OCI-LY7 (cell line): ENCODE measurements at regions not wholly inside any gene's neighbourhood (a gene's known extent, or its start where the extent isn't known, plus 50 kb on each side); places are given as distances from the start of the nearest gene placed in this dataset.

ENCODE experiments used
- EZH2phosphoT487 ChIP-seq: fragments of 200-600 bp; sonication (generic); IDR thresholded peaks from 2 replicates; pipeline ENCODE4 v1.6.1; 2018; ENCODE audit warnings: low read depth, borderline replicate concordance, mild to moderate bottlenecking, mixed run types, antibody characterized with exemption, low read length, moderate library complexity, mixed read lengths
- TF ChIP-seq, protein P1 (sequence below): fragments of 200-600 bp; sonication (generic); conservative IDR thresholded peaks from 2 replicates; pipeline ENCODE4 v1.5.1; 2014; ENCODE audit warnings: mild to moderate bottlenecking, antibody characterized with exemption, low read length, moderate library complexity, mixed read lengths

DNA sequence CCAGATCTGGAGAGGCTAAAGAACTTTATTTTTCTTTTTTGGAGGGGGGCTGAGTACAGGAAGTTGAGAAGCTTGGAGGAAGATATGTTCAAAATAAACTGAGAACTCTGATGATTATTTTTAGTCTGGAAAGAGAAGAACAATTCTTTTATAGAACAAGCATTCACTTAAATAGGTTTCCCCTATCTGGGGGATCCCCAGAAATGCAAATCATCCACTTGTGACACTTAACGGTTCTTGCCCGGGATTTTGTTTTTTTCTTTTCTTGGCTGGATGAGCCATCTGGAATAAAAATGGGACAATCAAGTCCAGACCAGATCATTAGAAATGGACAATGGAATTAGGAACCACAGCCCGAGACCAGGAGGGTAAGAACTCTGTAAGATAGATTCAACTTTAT, 95.9 kb upstream of the EGR2 start:
- TF ChIP-seq, protein P1, sequence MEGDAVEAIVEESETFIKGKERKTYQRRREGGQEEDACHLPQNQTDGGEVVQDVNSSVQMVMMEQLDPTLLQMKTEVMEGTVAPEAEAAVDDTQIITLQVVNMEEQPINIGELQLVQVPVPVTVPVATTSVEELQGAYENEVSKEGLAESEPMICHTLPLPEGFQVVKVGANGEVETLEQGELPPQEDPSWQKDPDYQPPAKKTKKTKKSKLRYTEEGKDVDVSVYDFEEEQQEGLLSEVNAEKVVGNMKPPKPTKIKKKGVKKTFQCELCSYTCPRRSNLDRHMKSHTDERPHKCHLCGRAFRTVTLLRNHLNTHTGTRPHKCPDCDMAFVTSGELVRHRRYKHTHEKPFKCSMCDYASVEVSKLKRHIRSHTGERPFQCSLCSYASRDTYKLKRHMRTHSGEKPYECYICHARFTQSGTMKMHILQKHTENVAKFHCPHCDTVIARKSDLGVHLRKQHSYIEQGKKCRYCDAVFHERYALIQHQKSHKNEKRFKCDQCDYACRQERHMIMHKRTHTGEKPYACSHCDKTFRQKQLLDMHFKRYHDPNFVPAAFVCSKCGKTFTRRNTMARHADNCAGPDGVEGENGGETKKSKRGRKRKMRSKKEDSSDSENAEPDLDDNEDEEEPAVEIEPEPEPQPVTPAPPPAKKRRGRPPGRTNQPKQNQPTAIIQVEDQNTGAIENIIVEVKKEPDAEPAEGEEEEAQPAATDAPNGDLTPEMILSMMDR: no peak
- TF ChIP-seq EZH2phosphoT487: no peak
